T-helper 2 cell (primary cell): ENCODE measurements at regions not wholly inside any gene's neighbourhood (a gene's known extent, or its start where the extent isn't known, plus 50 kb on each side); places are given as distances from the start of the nearest gene placed in this dataset.
"Not testable (repeated sequence)": the region's sequence is repeated elsewhere in the genome, so short reads cannot be mapped to it uniquely, and the experiment has no call there.

Experiments
- DNase-seq, 5 experiments: peaks; one replicate each; pipeline versions ENCODE4 v3.0.0 to v3.0.0-alpha.2; 2012 to 2022

- no peak for DNase-seq
Observed at GRCh38 chr5:100641833-100642232, 106.7 kb downstream of the FAM174A start.

DNA sequence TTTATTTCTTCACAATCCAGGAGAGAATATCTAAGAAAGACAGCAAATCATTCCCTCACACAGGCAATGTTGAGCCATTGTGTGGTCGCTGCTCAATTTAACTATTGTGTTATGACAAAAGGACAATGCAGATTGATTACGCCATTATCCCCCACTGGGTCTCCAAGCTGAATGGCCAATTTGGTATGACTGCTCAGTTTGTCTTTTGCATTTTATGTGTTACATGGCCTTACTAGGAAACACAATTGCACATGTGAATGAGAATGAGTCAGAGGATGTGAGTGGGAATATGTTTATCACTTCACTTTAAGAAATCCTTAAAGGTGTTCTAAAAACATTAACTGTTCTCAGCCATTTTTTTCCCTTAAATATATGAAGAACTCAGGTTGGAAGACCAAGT is 108.3 kb downstream of the FAM174A start:
- no peak for DNase-seq

DNA sequence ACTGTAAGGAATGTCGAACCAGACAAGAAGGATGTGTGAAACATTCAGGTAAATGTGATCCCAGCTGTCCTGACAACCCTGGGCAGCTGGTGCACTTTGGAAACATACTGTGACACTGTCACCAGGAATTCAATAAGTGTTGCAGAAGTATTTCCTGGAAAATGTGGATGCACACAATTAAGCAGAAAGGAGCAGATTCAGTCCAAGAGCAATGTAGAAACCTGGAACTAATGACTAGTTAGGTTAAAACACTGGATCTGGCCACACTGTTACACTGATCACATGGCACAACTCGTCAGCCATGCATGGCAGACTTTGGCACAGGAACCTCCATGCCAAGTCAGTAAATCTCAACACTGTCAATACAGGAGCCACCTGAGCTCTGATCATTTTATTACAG is 109.0 kb downstream of the FAM174A start:
- no peak for DNase-seq

GRCh38 chr5:100644776-100645175 is 109.6 kb downstream of the FAM174A start:
- DNase-seq, result no peak

DNA sequence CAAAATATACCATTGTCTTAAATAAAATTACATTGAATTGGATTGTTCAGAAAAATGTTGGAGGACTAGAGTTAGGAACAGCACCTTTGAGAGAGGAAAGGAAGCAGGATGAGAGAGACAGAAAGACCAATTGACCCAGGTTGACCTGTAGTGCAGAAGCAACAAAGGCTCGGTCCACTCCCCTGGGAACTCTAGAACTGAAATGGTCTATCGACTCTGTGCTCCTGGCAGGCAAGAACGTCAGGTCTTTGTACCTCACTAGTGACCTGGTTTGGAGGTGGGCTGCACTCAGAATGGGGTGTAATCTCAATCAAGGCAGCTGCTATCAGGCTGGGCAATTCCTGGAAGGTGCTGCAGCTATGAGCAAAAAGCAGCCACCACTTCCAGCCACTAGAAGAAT is 110.8 kb downstream of the FAM174A start:
- no peak for DNase-seq

GRCh38 chr5:100646691-100647090 is 111.5 kb downstream of the FAM174A start:
- DNase-seq, result no peak

- peak in 1 of 5 experiments; percentile 54 for DNase-seq
Observed at GRCh38 chr5:100647461-100648230, 112.5 kb downstream of the FAM174A start.

- no peak for DNase-seq
Observed at GRCh38 chr5:100654895-100655294, 119.7 kb downstream of the FAM174A start.

DNA sequence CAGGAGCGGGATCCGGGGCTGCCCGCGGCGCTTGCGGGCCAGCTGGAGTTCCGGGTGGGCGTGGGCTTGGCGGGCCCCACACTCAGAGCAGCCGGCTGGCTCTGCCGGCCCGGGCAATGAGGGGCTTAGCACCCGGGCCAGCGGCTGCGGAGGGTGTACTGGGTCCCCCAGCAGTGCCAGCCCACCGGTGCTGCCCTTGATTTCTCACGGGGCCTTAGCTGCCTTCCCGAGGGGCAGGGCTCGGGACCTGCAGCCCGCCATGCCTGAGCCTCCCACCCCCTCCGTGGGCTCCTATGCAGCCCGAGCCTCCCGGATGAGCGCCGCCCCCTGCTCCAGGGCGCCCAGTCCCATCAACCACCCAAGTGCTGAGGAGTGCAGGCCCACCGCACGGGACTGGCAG is 121.6 kb downstream of the FAM174A start:
- not testable (repeated sequence) for DNase-seq

DNA sequence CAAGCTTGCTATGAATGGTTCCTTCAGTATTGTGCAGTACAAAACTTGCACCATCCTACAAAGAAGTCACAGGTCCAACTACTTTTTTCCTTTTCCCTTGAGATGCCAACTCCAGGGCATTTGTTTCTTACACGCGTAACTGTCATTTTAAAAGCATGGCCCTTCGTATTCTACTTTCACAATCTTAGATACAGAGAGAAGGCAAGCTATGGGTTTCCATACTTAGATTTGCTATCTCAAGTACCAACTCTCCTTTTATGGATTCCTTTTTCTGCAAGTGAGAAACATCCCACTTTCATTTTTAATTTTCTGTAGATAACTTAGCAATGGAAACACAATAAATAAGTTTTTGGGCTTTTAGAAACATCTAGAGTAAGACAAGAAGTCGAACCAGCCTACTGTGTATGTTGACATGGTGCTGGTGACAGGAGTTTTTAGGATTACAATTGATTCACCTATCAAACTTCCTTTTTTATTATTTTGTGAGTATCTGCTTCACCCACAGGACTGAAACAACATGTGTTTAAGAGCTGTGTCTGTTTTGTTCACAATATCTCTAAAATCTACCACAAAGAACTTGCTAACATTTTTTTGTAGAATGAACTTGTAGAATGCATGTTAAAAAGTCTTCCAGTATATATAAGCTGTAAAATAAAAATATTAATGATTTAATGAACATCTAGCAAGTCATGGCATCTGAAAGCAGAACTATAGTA is 124.1 kb downstream of the FAM174A start:
- peak in 1 of 5 experiments; percentile 64 for DNase-seq

DNA sequence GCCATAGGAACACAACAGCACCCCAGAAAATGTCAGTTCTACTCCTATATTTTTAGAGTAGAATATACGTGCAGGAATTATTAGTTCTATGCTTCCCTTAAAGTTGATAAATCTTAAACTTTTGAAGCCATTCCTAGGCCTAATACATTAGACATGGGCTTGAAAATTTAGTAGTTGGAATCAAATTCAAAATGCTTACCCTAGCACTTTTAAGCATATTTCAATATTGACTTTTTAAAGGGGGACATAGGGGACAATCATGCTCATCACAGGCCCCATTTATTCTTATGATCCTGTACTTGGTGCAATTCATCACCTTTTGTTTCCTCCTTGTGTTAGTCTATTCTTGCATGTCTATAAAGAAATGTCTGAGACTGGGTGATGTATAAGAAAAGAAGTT is 129.0 kb downstream of the FAM174A start:
- no peak for DNase-seq

DNA sequence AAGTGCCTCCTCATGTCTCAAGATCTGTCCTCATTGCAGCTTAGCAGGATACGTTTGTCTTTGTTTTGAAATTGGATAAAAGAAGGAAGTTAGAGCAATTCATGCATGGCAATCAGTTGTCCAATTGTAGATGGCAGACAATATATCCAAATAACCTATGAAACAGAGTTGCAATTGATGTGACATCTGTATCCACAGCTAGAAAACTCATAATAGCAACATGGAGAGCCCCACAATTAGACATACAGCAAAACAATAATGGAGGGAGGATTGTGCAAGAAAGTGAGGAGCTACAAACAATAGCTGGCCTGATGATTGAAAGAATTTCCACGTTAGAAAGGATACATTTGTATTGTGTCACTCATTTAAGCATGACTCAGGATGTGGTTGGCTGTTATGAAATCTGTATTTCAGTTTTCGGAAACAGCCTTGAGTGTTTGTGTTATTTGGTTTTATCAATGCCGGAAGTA is 132.0 kb downstream of the FAM174A start:
- DNase-seq, result peak in 2 of 5 experiments; percentile 20 to 84

GRCh38 chr5:100668511-100668910 is 133.3 kb downstream of the FAM174A start:
- DNase-seq, result no peak

- peak in 1 of 5 experiments; percentile 39 for DNase-seq
Observed at GRCh38 chr5:100676817-100677631, 141.8 kb downstream of the FAM174A start.

DNA sequence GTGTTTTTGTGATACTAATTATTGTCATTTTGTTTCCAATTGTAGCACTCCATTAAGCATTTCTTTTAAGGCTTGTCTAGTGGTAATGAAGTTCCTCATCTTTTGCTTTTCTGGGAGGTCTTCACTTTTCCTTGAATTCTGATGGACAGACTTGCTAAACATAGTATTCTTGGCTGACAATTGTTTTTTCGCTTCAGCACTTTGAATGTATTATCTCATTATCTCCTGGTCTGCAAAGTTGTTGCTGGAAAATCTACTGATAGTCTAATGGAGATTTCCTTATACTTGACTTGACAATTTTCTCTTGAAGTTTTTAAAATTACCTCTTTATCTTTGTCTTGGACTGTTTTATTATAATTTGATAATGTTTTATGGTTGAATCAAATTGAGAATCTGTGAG is 147.5 kb downstream of the FAM174A start:
- DNase-seq, result no peak

DNA sequence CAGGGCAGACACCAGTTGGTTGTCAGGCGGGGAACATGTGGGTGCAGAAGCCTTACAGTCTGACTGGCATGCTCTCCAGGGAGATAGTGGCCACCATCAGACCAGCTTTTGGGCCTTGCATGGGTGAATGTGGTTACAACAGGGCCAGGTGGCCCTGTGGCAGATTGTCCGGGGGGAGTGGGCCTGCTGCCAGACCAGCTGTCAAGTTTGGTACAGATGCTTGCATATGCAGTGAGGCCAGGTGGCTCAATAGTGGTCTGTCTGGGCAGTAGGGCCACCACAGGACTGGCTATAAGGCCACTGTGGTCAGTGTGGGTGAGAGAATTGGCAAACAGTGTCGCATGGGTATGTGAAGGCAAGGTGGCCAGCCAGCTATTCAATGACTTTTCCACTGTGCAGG is 148.7 kb downstream of the FAM174A start:
- no peak for DNase-seq

- not testable (repeated sequence) for DNase-seq
Observed at GRCh38 chr5:100685122-100685521, 149.9 kb downstream of the FAM174A start.

DNA sequence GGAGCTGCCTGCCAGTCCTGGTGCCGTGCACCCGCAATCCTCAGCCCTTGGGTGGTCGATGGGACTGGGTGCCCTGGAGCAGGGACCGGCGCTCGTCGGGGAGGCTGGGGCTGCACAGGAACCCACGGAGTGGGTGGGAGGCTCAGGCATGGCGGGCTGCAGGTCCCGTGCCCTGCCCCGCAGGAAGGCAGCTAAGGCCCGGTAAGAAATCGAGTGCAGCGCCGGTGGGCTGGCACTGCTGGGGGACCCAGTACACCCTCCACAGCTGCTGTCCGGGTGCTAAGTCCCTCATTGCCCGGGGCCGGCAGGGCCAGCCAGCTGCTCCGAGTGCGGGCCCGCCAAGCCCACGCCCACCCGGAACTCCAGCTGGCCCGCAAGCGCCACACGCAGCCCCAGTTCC is 153.7 kb downstream of the FAM174A start:
- DNase-seq, result not testable (repeated sequence)

DNA sequence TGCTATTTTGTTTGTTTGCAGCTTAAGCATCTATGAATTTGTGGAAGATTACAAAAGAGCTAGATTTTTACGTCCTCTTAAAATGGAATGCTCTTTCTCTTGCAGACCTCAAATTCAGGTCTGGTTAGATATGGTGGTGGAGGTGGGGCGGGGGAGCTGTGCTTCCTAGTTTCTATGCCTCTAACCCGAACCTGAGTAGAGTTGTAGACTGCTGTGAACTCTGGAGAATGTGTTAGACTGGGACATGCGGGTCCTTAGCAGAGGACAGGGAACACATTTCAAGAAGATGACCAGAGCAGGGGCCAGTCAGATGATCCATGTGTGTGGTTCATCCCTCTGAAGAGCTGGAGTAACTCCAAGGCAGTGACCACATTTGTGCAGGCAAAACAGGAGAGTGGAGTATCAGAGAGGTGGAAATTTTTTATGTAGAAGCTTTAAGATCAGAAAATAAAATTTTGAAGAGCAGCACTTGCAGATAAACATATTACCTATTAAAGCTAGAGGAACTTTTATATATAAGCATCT is 154.9 kb downstream of the FAM174A start:
- DNase-seq, result no peak

DNA sequence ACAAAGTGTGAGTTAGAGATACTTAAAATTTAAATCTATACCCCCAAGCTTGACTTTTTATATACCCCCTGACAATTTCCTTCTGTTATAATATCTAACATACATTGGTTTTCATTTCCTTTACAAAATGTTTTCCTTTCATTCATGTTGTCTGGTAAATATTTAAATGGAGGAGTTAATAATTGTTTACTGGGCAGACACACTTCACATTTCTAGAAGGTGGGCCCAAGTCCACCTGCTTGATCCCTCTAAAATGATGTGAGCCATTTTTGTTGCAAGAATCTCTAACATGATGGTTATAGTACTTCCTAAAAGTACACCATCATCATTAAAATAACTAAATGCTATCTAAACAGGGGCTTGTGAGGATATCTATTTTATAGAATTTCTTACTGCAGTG is 155.9 kb downstream of the FAM174A start:
- no peak for DNase-seq

DNA sequence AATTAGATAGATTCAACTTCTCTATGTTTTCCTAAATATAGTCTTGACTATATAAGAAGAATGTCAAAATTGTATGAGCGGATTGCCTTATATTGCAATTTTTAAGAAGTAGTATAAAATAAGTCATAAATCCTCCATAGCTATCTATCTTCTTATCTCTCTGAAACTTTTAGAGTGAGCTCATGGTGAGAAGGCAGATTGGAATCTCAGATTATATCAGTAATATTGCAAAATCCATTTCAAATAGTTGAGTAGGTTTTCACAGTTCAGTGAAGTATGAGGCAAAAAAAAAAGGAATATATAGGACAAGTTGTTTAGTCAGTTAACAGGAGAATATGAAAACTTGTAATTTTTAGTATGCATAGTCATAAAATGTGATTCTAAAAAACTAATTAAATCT is 156.4 kb downstream of the FAM174A start:
- no peak for DNase-seq

DNA sequence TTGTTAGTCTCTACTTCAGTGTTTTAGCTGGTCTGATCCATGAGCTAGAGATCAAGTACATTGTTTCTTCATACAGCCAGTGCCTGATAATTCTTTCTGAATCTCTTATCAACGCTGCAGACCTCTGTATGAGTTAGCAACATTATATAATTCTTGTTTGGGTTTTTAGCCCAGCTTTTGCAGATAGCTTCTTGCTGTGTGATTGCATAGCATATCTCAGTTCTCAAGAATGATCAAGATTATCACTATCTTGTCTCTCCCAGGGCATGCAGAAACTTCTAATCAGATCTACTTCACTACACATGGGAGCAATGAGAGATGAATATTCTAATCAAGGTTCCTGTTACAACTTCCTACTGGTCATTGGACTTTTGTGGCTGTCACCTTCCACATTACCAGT is 158.3 kb downstream of the FAM174A start:
- DNase-seq, result peak in 1 of 5 experiments; percentile 32

DNA sequence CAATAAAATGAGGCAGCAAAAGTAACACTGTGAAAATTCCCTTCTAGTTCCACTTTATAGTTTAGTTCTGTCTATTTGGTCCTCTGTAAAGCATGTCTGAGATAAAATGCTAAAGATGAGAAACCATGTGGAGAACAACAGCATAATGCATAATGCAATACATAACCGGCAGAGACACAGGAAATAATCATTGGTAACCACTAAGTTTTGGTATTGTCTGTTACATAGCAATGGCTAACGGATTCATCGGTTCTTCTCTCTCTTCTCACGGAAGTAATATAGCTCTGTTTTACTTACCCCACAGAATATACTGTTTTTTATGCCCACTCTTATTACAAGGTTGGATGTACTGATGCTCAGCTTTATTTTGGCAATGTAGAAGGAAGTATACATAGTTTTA is 158.9 kb downstream of the FAM174A start:
- peak in 1 of 5 experiments; percentile 71 for DNase-seq
